GM12874 (cell line): ENCODE measurements at regions not wholly inside any gene's neighbourhood (a gene's known extent, or its start where the extent isn't known, plus 50 kb on each side); places are given as distances from the start of the nearest gene placed in this dataset.

Experiments used
- TF ChIP-seq, protein P1 (sequence below): IDR thresholded peaks from 2 replicates; pipeline ENCODE4 v1.5.1; 2011; ENCODE audit warnings: low read depth, mild to moderate bottlenecking, control low read depth, low read length, moderate library complexity; ENCODE audit not compliant: insufficient read depth

DNA sequence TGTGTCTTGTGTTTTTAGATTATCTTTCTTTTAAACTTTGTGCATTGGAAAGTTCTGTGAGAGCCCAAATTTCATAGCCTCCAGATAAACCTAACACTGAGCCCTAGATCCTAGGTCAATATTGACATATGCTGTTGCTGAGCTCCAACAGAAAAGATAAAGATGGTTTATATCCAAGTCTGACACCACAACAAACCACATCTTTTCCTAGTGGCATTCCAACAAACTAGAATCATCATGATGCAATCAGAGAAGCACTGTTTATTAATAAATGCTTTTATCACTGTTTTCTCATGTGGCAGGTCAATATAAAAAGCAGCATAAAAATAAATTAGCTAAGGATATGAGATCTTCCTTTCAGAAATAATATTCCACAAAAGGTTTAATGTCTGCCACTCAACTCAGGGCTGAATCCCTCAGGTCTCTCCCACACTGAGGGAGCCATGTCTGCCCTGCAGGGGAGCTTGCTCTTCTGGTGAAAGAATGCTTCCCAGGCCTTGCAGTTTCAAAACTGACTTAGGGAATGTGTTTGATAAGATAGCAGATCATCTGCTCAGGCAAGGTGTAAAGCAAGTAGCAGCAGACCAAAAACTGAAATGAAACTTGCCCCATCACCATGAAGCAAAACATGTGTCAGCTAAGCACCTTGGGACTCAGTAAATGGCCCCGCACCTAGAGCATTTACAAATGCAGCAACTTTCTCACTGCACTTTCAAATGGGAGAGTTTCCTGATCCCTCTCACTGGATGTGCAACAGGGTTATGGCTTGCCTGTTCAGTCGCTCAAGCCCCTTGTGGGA, 493.0 kb downstream of the AGTPBP1 start:
- TF ChIP-seq, protein P1, sequence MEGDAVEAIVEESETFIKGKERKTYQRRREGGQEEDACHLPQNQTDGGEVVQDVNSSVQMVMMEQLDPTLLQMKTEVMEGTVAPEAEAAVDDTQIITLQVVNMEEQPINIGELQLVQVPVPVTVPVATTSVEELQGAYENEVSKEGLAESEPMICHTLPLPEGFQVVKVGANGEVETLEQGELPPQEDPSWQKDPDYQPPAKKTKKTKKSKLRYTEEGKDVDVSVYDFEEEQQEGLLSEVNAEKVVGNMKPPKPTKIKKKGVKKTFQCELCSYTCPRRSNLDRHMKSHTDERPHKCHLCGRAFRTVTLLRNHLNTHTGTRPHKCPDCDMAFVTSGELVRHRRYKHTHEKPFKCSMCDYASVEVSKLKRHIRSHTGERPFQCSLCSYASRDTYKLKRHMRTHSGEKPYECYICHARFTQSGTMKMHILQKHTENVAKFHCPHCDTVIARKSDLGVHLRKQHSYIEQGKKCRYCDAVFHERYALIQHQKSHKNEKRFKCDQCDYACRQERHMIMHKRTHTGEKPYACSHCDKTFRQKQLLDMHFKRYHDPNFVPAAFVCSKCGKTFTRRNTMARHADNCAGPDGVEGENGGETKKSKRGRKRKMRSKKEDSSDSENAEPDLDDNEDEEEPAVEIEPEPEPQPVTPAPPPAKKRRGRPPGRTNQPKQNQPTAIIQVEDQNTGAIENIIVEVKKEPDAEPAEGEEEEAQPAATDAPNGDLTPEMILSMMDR = no peak

DNA sequence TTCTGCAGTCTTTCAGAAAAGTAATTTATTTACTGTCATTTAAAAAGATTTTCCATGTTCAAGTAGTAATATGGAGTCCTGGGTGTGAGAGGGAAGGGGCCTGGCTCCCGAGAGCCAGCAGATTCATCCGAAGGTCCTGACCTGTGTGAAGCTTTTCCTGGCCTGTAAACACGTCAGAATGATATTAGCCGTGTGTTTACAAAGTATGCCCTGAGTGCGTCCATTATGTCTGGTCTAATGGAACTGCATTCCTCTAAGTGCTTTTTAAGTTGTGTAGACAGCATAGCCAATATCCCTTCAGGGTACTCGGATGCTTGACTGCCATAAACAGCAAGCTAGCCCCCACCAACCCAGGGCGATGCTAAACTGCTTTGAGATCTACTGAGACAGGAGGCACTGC, 495.2 kb downstream of the AGTPBP1 start:
- TF ChIP-seq, protein P1 = no peak

DNA sequence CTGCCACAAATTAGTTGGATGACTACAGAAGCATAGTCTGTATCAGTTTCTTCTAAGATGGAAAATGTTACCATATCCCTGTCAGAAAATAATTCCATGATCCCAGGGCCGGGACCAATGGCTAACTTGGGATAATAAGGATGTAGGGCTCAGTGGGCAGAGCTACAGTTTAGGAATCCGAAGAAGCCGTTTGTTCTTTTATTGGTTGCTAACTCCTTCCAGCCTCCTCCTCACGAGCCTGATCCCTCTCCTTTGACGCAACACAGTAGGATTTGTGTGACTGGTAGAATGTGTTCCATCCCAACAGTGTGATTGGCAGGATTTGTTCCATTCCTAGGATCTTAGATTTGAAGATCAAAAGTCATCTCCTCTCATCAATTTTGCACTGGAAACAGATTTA, 496.9 kb downstream of the AGTPBP1 start:
- TF ChIP-seq, protein P1 = no peak

DNA sequence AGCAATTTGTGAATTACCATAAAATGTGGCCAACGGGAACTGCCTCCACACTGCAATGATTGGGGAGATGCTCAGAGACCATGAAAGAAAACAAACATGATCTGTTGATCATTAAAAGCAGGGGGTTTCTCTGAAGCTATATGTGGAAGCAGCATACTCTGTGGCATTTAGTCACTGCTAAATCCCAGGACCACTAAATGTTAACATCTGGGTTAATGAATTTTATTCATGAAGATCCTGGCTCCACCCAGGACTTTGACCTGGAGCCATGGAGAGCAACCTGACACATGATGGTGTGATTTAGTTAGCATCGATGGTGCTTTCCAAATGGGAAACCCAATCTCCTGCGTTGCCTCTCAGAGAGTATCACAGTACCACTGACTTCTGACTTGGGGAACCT, 497.8 kb downstream of the AGTPBP1 start:
- TF ChIP-seq, protein P1 = no peak

DNA sequence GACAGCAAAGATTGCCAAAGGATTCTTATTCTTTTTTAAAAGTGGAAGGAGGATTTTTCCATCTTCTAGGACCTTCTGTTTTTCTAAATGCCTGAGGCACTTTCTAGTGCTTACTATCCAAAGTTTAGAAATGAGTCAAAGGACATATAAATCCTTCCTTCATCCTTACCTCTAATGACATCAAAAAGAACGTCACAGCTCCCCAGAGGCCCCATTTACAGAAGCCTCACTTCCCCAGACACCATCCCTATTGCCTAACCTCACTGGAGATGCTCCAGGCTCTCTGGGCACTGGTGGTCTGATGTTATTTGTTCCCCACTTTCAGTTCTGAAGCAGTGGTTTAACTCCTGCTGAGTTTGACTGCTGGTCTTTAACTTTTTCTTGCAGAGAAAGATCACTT, 504.3 kb downstream of the AGTPBP1 start:
- TF ChIP-seq, protein P1 = no peak

DNA sequence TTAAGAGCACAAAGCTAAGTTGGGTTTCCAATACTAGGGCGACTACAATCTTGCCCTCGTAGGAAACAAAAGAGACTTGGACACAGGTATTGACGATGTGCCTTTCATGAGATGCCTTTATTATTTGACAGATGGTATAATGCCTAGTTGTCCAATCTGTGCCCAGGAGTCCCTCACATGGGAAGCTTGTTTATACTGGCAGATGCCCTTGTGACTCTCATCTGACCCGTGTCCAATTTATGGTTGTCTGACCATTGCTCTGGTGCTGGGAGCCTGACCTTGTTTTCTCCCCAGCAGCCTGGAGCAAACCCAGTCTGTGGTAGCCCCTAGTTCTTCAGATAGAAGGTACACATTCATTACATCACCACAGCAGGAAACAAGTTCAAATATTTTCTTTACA, 511.7 kb downstream of the AGTPBP1 start:
- TF ChIP-seq, protein P1 = no peak

DNA sequence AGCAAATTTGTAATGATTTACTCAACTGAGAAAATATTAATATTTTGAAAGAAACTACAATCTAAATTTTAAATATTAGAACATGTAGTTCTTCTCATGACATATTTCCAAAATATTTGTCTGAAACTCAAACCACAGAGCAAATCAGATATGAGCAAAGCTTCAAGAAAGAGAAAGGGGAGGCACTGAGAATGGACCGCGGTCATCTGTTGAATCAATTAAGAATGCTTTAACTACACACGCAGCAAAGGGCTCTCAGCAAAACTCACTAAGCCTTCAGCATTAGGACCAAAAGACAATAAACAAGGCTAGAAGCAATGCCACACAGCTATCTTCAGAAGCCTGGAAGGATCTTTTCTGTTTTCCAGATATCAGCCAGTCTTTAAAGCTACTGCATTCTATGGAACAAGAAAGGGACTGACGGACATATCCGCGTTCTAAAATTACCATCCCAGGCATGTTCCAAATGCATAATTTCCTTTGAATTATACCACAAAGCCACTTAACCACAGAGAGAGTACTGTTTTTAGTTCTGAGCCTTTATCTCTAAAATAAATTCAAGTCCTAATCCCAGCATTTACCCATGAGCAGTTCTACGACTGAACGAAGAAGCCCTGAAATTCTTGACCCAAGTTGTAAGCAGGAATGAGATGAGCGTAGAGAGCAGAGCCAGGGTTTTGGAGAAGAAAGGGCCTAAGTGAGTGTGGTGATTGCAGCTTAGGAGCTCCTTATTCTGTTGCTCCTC, 513.5 kb downstream of the AGTPBP1 start:
- TF ChIP-seq, protein P1 = no peak
